Mesothelial cell of epicardium (in vitro differentiated cells): ENCODE measurements at regions not wholly inside any gene's neighbourhood (a gene's known extent, or its start where the extent isn't known, plus 50 kb on each side); places are given as distances from the start of the nearest gene placed in this dataset.
"Not testable (repeated sequence)": the region's sequence is repeated elsewhere in the genome, so short reads cannot be mapped to it uniquely, and the experiment has no call there.

Experiments
- DNase-seq, 2 experiments: peaks; one replicate each; pipeline ENCODE4 v3.0.0; 2021; ENCODE audit warnings: low spot score in 2 of 2; ENCODE audit not compliant: unreplicated experiment in 2 of 2
- H3K27ac Mint-ChIP-seq: 2 replicates; pipeline ENCODE4 v1.8.0; 2021; ENCODE audit warnings: mixed read lengths
- H3K27me3 Mint-ChIP-seq: 2 replicates; pipeline ENCODE4 v1.8.0; 2021; ENCODE audit warnings: low read depth, mixed read lengths
- H3K36me3 Mint-ChIP-seq: 2 replicates; pipeline ENCODE4 v1.8.0; 2021; ENCODE audit warnings: mixed read lengths
- H3K4me1 Mint-ChIP-seq: 2 replicates; pipeline ENCODE4 v1.8.0; 2021; ENCODE audit warnings: mixed read lengths
- H3K4me3 Mint-ChIP-seq: 2 replicates; pipeline ENCODE4 v1.8.0; 2021; ENCODE audit warnings: mild to moderate bottlenecking, moderate library complexity, mixed read lengths
- H3K9me3 Mint-ChIP-seq: 2 replicates; pipeline ENCODE4 v1.8.0; 2021; ENCODE audit warnings: mixed read lengths
- TF ChIP-seq, protein P1 (sequence below): fragments of 200-600 bp; sonication (generic); IDR thresholded peaks from one replicate; pipeline ENCODE4 v1.5.0; 2021; ENCODE audit warnings: antibody characterized with exemption; ENCODE audit not compliant: unreplicated experiment

GRCh38 chr3:105145511-105145910, 221.2 kb upstream of the ALCAM start:
- Mint-ChIP-seq H3K27ac (no peak overlapping the region), H3K27me3 (no peaks in the 10 kb centered on the region), H3K36me3 (peaks cover 7% of the 10 kb centered on the region), H3K9me3 (peaks cover 14% of the 10 kb centered on the region), H3K4me1 (peaks cover 5% of the 10 kb centered on the region), H3K4me3 (no peak overlapping the region)
- DNase-seq, result no peak
- TF ChIP-seq, protein P1, sequence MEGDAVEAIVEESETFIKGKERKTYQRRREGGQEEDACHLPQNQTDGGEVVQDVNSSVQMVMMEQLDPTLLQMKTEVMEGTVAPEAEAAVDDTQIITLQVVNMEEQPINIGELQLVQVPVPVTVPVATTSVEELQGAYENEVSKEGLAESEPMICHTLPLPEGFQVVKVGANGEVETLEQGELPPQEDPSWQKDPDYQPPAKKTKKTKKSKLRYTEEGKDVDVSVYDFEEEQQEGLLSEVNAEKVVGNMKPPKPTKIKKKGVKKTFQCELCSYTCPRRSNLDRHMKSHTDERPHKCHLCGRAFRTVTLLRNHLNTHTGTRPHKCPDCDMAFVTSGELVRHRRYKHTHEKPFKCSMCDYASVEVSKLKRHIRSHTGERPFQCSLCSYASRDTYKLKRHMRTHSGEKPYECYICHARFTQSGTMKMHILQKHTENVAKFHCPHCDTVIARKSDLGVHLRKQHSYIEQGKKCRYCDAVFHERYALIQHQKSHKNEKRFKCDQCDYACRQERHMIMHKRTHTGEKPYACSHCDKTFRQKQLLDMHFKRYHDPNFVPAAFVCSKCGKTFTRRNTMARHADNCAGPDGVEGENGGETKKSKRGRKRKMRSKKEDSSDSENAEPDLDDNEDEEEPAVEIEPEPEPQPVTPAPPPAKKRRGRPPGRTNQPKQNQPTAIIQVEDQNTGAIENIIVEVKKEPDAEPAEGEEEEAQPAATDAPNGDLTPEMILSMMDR, result no peak

- H3K27me3 Mint-ChIP-seq, H3K27ac Mint-ChIP-seq, H3K4me3 Mint-ChIP-seq, H3K36me3 Mint-ChIP-seq, H3K4me1 Mint-ChIP-seq, DNase-seq: not testable (repeated sequence)
- peaks cover 17% of the 10 kb centered on the region for H3K9me3 Mint-ChIP-seq
Measured at GRCh38 chr3:105149197-105149596, 217.5 kb upstream of the ALCAM start.

DNA sequence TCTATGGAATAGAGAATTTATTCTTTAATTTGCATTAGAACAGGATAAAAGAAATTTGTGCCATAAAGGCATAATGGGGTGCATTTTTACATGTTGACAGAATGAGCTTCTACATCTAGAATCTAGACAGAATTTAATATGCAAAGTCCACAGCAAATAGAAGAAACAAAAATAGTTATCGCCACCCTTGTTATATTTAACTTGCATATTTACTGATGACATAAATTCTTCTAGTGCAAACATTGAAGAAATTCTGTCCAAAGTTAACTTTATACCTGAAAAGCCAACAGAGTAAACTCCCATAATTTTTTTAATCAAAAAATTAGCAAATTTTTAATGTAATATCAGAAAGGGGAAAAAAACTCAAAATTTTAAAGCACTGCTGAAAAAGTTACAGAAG, 213.7 kb upstream of the ALCAM start:
- peaks cover 17% of the 10 kb centered on the region for H3K9me3 Mint-ChIP-seq
- H3K27ac Mint-ChIP-seq, result no peak overlapping the region
- peaks cover 2% of the 10 kb centered on the region for H3K4me1 Mint-ChIP-seq

GRCh38 chr3:105154692-105155091, 212.0 kb upstream of the ALCAM start:
- DNase-seq, result no peak
- no peak overlapping the region for H3K4me3 Mint-ChIP-seq
- peaks cover 3% of the 10 kb centered on the region for H3K36me3 Mint-ChIP-seq
- H3K27ac Mint-ChIP-seq, result no peak overlapping the region
- peaks cover 4% of the 10 kb centered on the region for H3K4me1 Mint-ChIP-seq
- H3K27me3 Mint-ChIP-seq, result no peaks in the 10 kb centered on the region
- peaks cover 11% of the 10 kb centered on the region for H3K9me3 Mint-ChIP-seq
- TF ChIP-seq, protein P1, result no peak

More for the DNA sequence above, 213.7 kb upstream of the ALCAM start:
- no peaks in the 10 kb centered on the region for H3K27me3 Mint-ChIP-seq
- TF ChIP-seq, protein P1, result no peak
- peaks cover 7% of the 10 kb centered on the region for H3K36me3 Mint-ChIP-seq
- no peak overlapping the region for H3K4me3 Mint-ChIP-seq
- DNase-seq, result no peak

DNA sequence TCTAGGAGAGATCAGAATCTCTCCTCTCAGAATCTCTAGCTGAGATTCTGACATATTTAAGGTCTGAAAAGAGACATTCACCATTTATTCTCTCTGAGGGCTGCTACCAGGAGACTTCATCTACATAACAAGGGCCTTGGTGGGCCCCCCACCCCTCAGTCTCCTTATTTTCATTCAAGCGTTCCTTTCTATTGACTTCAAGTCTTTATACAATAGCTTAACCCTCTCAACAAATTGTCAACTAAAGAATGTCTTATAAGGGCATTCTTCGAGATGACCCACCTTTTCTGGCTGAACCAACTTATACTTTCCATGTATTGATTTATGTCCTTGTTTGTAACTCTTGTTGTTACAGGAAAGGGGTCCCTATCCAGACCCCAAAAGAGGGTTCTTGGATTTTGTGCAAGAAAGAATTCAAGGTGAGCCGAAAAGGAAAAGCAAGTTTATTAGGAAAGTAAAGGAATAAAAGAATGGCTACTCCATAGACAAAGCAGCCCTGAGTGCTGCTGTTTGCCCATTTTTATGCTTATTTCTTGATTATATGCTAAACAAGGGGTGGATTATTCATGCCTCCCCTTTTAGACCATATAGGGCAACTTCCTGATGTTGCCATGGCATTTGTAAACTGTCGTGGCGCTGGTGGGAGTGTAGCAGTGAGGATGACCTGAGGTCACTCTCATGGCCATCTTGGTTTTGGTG, 209.5 kb upstream of the ALCAM start:
- H3K4me3 Mint-ChIP-seq, result no peak overlapping the region
- H3K4me1 Mint-ChIP-seq, result peaks cover 7% of the 10 kb centered on the region
- TF ChIP-seq, protein P1, result no peak

GRCh38 chr3:105157766-105158085, 209.0 kb upstream of the ALCAM start:
- DNase-seq, result no peak
- TF ChIP-seq, protein P1, result no peak
- Mint-ChIP-seq H3K36me3 (no peaks in the 10 kb centered on the region), H3K9me3 (no peaks in the 10 kb centered on the region), H3K27ac (no peak overlapping the region), H3K4me3 (no peak overlapping the region), H3K27me3 (peaks cover 8% of the 10 kb centered on the region), H3K4me1 (peaks cover 7% of the 10 kb centered on the region)

More for the DNA sequence above, 209.5 kb upstream of the ALCAM start:
- Mint-ChIP-seq H3K9me3 (no peaks in the 10 kb centered on the region), H3K27me3 (peaks cover 8% of the 10 kb centered on the region), H3K27ac (no peak overlapping the region), H3K36me3 (no peaks in the 10 kb centered on the region)
- DNase-seq, result no peak
